Anterior cingulate cortex (tissue), 58 donors: ENCODE measurements at regions not wholly inside any gene's neighbourhood (a gene's known extent, or its start where the extent isn't known, plus 50 kb on each side); places are given as distances from the start of the nearest gene placed in this dataset.
"Not testable (repeated sequence)": the region's sequence is repeated elsewhere in the genome, so short reads cannot be mapped to it uniquely, and the experiment has no call there.

Experiments
- DNase-seq, 58 donors: peaks; one replicate each; lab custom pipeline; 2025; lab: John Stamatoyannopoulos, UW

- no peak for DNase-seq
Measured at GRCh38 chr16:59696495-59696894, 962.4 kb upstream of the GOT2 start.

GRCh38 chr16:59690216-59690615 lies 956.1 kb upstream of the GOT2 start:
- DNase-seq = no peak

GRCh38 chr16:59688006-59688405 lies 953.9 kb upstream of the GOT2 start:
- DNase-seq = no peak

GRCh38 chr16:59686405-59686804 lies 952.3 kb upstream of the GOT2 start:
- DNase-seq = no peak

- DNase-seq = no peak
Measured at GRCh38 chr16:59684911-59685310, 950.8 kb upstream of the GOT2 start.

- DNase-seq = no peak
Measured at GRCh38 chr16:59683709-59684108, 949.6 kb upstream of the GOT2 start.

GRCh38 chr16:59665618-59666220 lies 931.6 kb upstream of the GOT2 start:
- no peak for DNase-seq

GRCh38 chr16:59658572-59658971 lies 924.5 kb upstream of the GOT2 start:
- DNase-seq = no peak

- no peak for DNase-seq
Measured at GRCh38 chr16:59655031-59655430, 920.9 kb upstream of the GOT2 start.

- no peak for DNase-seq
Measured at GRCh38 chr16:59654455-59654854, 920.3 kb upstream of the GOT2 start.

GRCh38 chr16:59651662-59652061 lies 917.5 kb upstream of the GOT2 start:
- no peak for DNase-seq

GRCh38 chr16:59645194-59645593 lies 911.1 kb upstream of the GOT2 start:
- no peak for DNase-seq

GRCh38 chr16:59635674-59636073 lies 901.6 kb upstream of the GOT2 start:
- no peak for DNase-seq

- no peak for DNase-seq
Measured at GRCh38 chr16:59634951-59635350, 900.8 kb upstream of the GOT2 start.

GRCh38 chr16:59634004-59634579 lies 900.0 kb upstream of the GOT2 start:
- no peak for DNase-seq

- DNase-seq = no peak
Measured at GRCh38 chr16:59632276-59632855, 898.2 kb upstream of the GOT2 start.

GRCh38 chr16:59624381-59624780 lies 890.3 kb upstream of the GOT2 start:
- DNase-seq = not testable (repeated sequence)

GRCh38 chr16:59614466-59615240 lies 880.5 kb upstream of the GOT2 start:
- DNase-seq = no peak

GRCh38 chr16:59612910-59613620 lies 878.9 kb upstream of the GOT2 start:
- not testable (repeated sequence) for DNase-seq

GRCh38 chr16:59612094-59612493 lies 878.0 kb upstream of the GOT2 start:
- no peak for DNase-seq

- no peak for DNase-seq
Measured at GRCh38 chr16:59611556-59611955, 877.4 kb upstream of the GOT2 start.
